AG04450 (cell line): ENCODE measurements at regions not wholly inside any gene's neighbourhood (a gene's known extent, or its start where the extent isn't known, plus 50 kb on each side); places are given as distances from the start of the nearest gene placed in this dataset.

Experiments
- CTCF ChIA-PET: fragments of 300-600, 350-600 bp; formaldehyde crosslinking; extraction: SDS; loops from one replicate; lab custom pipeline; 2022; ENCODE audit warnings: antibody characterized with exemption, inconsistent platforms; lab: Charles Lee
- POLR2A ChIA-PET: fragments of 350-600 bp; formaldehyde crosslinking; extraction: SDS; loops from one replicate; lab custom pipeline; 2021; ENCODE audit warnings: antibody characterized with exemption, inconsistent platforms; lab: Yijun Ruan, JAX
- DNase-seq: peaks from one replicate; pipeline ENCODE4 v3.0.0-alpha.2; 2011; ENCODE audit warnings: low read depth, low spot score
- H3K27ac ChIP-seq: one replicate; pipeline ENCODE4 v1.5.1; 2012; ENCODE audit warnings: low read depth, low read length, control low read depth
- H3K27me3 ChIP-seq: one replicate; pipeline ENCODE4 v1.6.0; 2012; ENCODE audit warnings: low read length; ENCODE audit not compliant: control insufficient read depth, insufficient read depth
- H3K4me3 ChIP-seq: 2 replicates; pipeline ENCODE4 v1.5.1; 2011; ENCODE audit warnings: mild to moderate bottlenecking, low read depth, low read length, control low read depth
- H3K9me3 ChIP-seq: 2 replicates; pipeline ENCODE4 v1.5.1; 2012; ENCODE audit warnings: low read length; ENCODE audit not compliant: control insufficient read depth, insufficient read depth
- CTCF ChIP-seq: IDR thresholded peaks from 2 replicates; pipeline ENCODE4 v1.5.1; 2011; ENCODE audit warnings: low read depth, low read length, control low read depth, inconsistent platforms

DNA sequence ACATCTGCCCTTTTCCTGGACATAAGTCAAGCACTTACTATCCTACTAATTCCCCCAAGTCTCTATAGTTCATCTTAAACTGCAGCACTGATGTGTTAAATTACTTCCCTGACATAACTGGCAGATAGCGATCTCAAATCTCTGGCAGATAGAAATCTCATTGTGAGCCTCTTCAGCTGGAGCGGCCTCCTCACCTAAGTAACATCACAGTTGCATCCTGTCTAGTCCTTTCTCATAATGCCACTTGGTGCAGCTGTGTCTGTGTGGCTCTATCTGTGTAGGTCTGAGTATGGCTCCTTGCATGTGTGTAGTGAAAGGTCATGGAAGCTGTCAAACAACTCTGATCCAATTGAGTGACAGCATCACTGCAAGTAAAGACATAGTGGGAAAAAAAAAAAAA, 53.6 kb upstream of the FST start:
- ChIA-PET POLR2A (no interaction called here), CTCF (interaction anchor here (0.7 to 2.4 kb wide), 2 partner anchors 299 to 808 kb away, joined by 5 to 7 read pairs; no protein-coding TSS in a partner anchor)
- TF ChIP-seq CTCF = no peak

GRCh38 chr5:53427965-53428364, 52.5 kb upstream of the FST start:
- Histone ChIP-seq H3K27ac (no peak overlapping the region), H3K4me3 (no peak overlapping the region), H3K27me3 (no peaks in the 10 kb centered on the region), H3K9me3 (no peaks in the 10 kb centered on the region)
- DNase-seq = no peak
- CTCF ChIA-PET = interaction anchor here (0.5 to 3.3 kb wide), 4 partner anchors 50 to 806 kb away, joined by 3 to 23 read pairs (median 6); no protein-coding TSS in a partner anchor
- POLR2A ChIA-PET = no interaction called here
- no peak for TF ChIP-seq CTCF

More for the DNA sequence above, 53.6 kb upstream of the FST start:
- no peak overlapping the region for H3K27ac ChIP-seq
- DNase-seq = no peak
- no peak overlapping the region for H3K4me3 ChIP-seq
- no peaks in the 10 kb centered on the region for H3K27me3 ChIP-seq
- no peaks in the 10 kb centered on the region for H3K9me3 ChIP-seq

GRCh38 chr5:53429706-53430105, 50.7 kb upstream of the FST start:
- H3K27ac ChIP-seq = peak overlapping the region; percentile 54
- CTCF ChIA-PET = interaction anchor here (0.6 to 3.3 kb wide), 9 partner anchors 9 to 805 kb away, joined by 3 to 23 read pairs (median 5); no protein-coding TSS in a partner anchor
- DNase-seq = no peak
- no peaks in the 10 kb centered on the region for H3K9me3 ChIP-seq
- POLR2A ChIA-PET = interaction anchor here (1.3 kb wide), 1 partner anchor 11 kb away, joined by 4 read pairs; no protein-coding TSS in a partner anchor
- no peak for TF ChIP-seq CTCF
- H3K27me3 ChIP-seq = no peaks in the 10 kb centered on the region
- H3K4me3 ChIP-seq = no peak overlapping the region

DNA sequence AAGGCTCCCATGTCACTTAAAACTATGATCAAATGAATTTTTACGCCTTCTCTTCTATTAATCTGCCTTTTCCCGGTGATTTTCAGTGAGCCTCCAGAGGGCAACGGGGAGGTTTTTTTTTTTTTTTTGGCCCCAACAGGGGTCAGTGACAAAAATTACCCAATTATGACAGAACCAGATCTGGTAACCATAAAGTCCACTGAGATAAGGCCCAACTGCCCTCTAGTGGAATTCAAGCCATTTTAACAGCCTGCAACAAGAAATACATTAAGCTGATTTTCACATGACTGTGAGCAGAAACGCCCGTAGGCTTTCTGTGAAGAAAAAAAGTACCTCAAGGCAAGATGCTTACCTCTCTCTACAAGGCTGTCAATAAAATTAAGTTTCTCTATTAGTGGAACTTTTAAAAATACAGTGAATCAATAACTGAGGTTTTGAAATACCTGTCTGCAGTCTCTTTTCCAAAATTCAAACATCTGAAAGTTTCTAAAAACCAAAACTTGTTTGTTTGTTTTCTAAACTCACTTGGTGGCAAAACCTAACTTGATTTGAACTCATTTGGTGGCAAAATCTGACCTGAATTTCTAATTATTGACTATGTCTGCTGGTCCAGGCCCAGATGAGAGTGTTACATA, 49.7 kb upstream of the FST start:
- H3K27ac ChIP-seq = no peak overlapping the region
- POLR2A ChIA-PET = interaction anchor here (0.8 to 1.0 kb wide), 2 partner anchors 27 to 75 kb away, joined by 3 read pairs; no protein-coding TSS in a partner anchor
- CTCF ChIA-PET = interaction anchor here (0.6 to 3.3 kb wide), 18 partner anchors 9 to 804 kb away, joined by 3 to 23 read pairs (median 5); no protein-coding TSS in a partner anchor
- no peak for DNase-seq
- no peaks in the 10 kb centered on the region for H3K9me3 ChIP-seq
- H3K4me3 ChIP-seq = no peak overlapping the region
- no peaks in the 10 kb centered on the region for H3K27me3 ChIP-seq
- TF ChIP-seq CTCF = peak; percentile 68
